Neuronal stem cell (in vitro differentiated cells): ENCODE measurements at regions not wholly inside any gene's neighbourhood (a gene's known extent, or its start where the extent isn't known, plus 50 kb on each side); places are given as distances from the start of the nearest gene placed in this dataset.

Experiments
- DNase-seq: peaks from one replicate; pipeline ENCODE4 v3.0.0-alpha.2; 2013; ENCODE audit warnings: low spot score
- H2AFZ ChIP-seq: one replicate; pipeline ENCODE4 v1.6.1; 2013; ENCODE audit warnings: mild to moderate bottlenecking, low read length, inconsistent platforms
- H2AK5ac ChIP-seq: 2 replicates; pipeline ENCODE4 v1.6.1; 2013; ENCODE audit warnings: low read depth, mild to moderate bottlenecking, inconsistent platforms, low read length, moderate library complexity, mixed read lengths
- H2BK120ac ChIP-seq: 2 replicates; pipeline ENCODE4 v1.6.1; 2013; ENCODE audit warnings: low read depth, mild to moderate bottlenecking, inconsistent platforms, low read length, moderate library complexity, mixed read lengths
- H2BK12ac ChIP-seq: one replicate; pipeline ENCODE4 v1.6.1; 2013; ENCODE audit warnings: low read length, inconsistent platforms
- H2BK15ac ChIP-seq: 2 replicates; pipeline ENCODE4 v1.6.1; 2013; ENCODE audit warnings: mild to moderate bottlenecking, low read length, inconsistent platforms, mixed read lengths
- H2BK5ac ChIP-seq: one replicate; pipeline ENCODE4 v1.6.1; 2013; ENCODE audit warnings: inconsistent platforms, mild to moderate bottlenecking, low read length, moderate library complexity
- H3K14ac ChIP-seq: one replicate; pipeline ENCODE4 v1.6.1; 2013; ENCODE audit warnings: low read length, inconsistent platforms
- H3K18ac ChIP-seq: 2 replicates; pipeline ENCODE4 v1.6.1; 2013; ENCODE audit warnings: low read length, inconsistent platforms
- H3K23ac ChIP-seq: 2 replicates; pipeline ENCODE4 v1.6.1; 2013; ENCODE audit warnings: low read depth, mild to moderate bottlenecking, mixed read lengths, low read length, inconsistent platforms; ENCODE audit not compliant: poor library complexity
- H3K27ac ChIP-seq: replicated peaks from 3 replicates; pipeline ENCODE4 v1.5.1; 2013; ENCODE audit warnings: low read length, inconsistent platforms
- H3K27me3 ChIP-seq, 3 experiments: 2 replicates each; pipeline ENCODE4 v1.6.1; 2013; ENCODE audit warnings: low read length in 3 of 3, mild to moderate bottlenecking in 2 of 3, inconsistent platforms in 1 of 3, low read depth in 1 of 3, mixed read lengths in 1 of 3, moderate library complexity in 1 of 3; ENCODE audit not compliant: control insufficient read depth in 3 of 3, insufficient read depth in 3 of 3
- H3K36me3 ChIP-seq, 2 donors: replicated peaks in 1 of 2; 2 replicates each; pipeline ENCODE4 v1.6.1; 2013; ENCODE audit warnings: low read length in 2 of 2; ENCODE audit not compliant: control insufficient read depth in 2 of 2, insufficient read depth in 2 of 2
- H3K4ac ChIP-seq: 2 replicates; pipeline ENCODE4 v1.6.1; 2013; ENCODE audit warnings: inconsistent platforms, mild to moderate bottlenecking, low read length, moderate library complexity
- H3K4me1 ChIP-seq, 2 donors: 1 replicate in 1 of 2; 2 replicates in 1 of 2; pipeline ENCODE4 v1.6.1; 2013; ENCODE audit warnings: low read length in 2 of 2, low read depth in 1 of 2; ENCODE audit not compliant: control insufficient read depth in 2 of 2, insufficient read depth in 1 of 2
- H3K4me2 ChIP-seq: one replicate; pipeline ENCODE4 v1.6.1; 2013; ENCODE audit warnings: mild to moderate bottlenecking, low read length, inconsistent platforms; ENCODE audit not compliant: insufficient read depth, poor library complexity, severe bottlenecking
- H3K4me3 ChIP-seq, 2 donors: 2 replicates each; pipeline ENCODE4 v1.5.1; 2013; ENCODE audit warnings: low read length in 2 of 2, mild to moderate bottlenecking in 2 of 2, inconsistent platforms in 1 of 2, moderate library complexity in 1 of 2
- H3K79me1 ChIP-seq: one replicate; pipeline ENCODE4 v1.6.1; 2013; ENCODE audit warnings: low read depth, mild to moderate bottlenecking, inconsistent platforms, low read length, moderate library complexity
- H3K9ac ChIP-seq: one replicate; pipeline ENCODE4 v1.6.1; 2013; ENCODE audit warnings: mild to moderate bottlenecking, low read depth, low read length, inconsistent platforms; ENCODE audit not compliant: poor library complexity
- H3K9me3 ChIP-seq, 2 donors: replicated peaks in 1 of 2; 2 replicates each; pipeline versions ENCODE3 to v1.6.1; 2013; ENCODE audit warnings: low read length in 2 of 2, mild to moderate bottlenecking in 2 of 2, inconsistent platforms in 1 of 2, low read depth in 1 of 2, mixed read lengths in 1 of 2, moderate library complexity in 1 of 2; ENCODE audit not compliant: control insufficient read depth in 2 of 2, insufficient read depth in 1 of 2
- H4K8ac ChIP-seq: one replicate; pipeline ENCODE4 v1.6.1; 2013; ENCODE audit warnings: low read depth, mild to moderate bottlenecking, inconsistent platforms, low read length, moderate library complexity
- H4K91ac ChIP-seq: one replicate; pipeline ENCODE4 v1.6.1; 2013; ENCODE audit warnings: low read length, low read depth, mild to moderate bottlenecking, inconsistent platforms; ENCODE audit not compliant: poor library complexity
- WGBS, 2 donors: extraction: QIAGEN DNeasy Blood & Tissue Kit; methylation state at CpG; one replicate each; pipeline ENCODE4 v1.1.7; 2013; ENCODE audit warnings: missing lambda C conversion rate in 2 of 2, mixed read lengths in 1 of 2; ENCODE audit not compliant: insufficient read length in 2 of 2, insufficient replicate concordance in 1 of 2; ENCODE audit errors: extremely low coverage in 2 of 2; 5-methylcytosine and 5-hydroxymethylcytosine counted together

DNA sequence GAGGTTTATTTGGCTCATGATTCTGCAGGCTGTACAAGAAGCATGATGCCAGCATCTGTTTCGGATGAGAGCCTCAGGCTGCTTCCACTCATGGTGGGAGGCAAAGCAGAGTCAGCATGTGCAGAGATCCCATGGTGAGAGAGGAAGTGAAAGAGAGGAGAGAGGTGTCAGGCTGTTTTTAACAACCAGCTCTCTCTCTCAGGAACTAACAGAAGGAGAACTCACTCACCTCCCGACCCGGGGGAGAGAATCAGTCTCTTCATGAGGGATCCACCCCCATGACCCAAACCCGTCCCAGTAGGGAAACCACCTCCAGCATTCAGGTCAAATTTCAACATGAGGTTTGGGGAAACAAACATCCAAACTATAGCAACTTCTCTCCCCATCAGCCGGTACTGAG is 187.7 kb downstream of the ENC1 start:
- H2BK5ac ChIP-seq = no peak overlapping the region
- H4K91ac ChIP-seq = no peak overlapping the region
- H3K4me2 ChIP-seq = no peak overlapping the region
- no peak overlapping the region for H2BK15ac ChIP-seq
- no peak overlapping the region for H3K27ac ChIP-seq
- H3K36me3 ChIP-seq = no peaks in the 10 kb centered on the region
- peak overlapping the region; percentile 13 for H2AFZ ChIP-seq
- no peak overlapping the region for H2BK120ac ChIP-seq
- H3K9ac ChIP-seq = no peak overlapping the region
- no peak overlapping the region for H3K23ac ChIP-seq
- H3K4me1 ChIP-seq = no peaks in the 10 kb centered on the region
- H2BK12ac ChIP-seq = no peak overlapping the region
- H3K9me3 ChIP-seq = peaks cover 0 to 3% of the 10 kb centered on the region in 2 donors
- H3K18ac ChIP-seq = no peak overlapping the region
- no peak overlapping the region for H2AK5ac ChIP-seq
- no peak overlapping the region for H4K8ac ChIP-seq
- H3K27me3 ChIP-seq = no peaks in the 10 kb centered on the region
- H3K14ac ChIP-seq = no peak overlapping the region
- no peaks in the 10 kb centered on the region for H3K79me1 ChIP-seq
- H3K4me3 ChIP-seq = no peak overlapping the region
- H3K4ac ChIP-seq = no peak overlapping the region
- WGBS, 2 donors = no CpG with 5 or more reads among the region's 5 CpGs
- DNase-seq = no peak

DNA sequence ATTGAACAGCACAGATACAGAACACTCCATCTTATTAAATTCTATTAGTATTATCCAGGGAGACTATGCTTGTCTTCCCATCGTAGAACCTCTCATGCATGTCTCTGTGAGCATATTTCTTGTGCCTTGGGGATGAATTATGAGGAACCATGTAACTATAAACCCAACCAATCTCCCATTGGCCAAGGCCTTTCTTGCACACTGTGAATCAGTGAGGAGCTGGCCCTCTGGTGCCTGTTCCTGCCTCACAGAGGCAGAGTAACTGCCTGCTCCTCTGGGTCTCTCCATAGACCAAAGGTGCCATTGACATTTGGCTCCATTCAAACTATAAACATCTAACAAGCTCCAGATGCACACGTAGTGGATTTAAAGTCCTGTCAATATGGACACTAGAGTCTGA is 190.4 kb downstream of the ENC1 start:
- Histone ChIP-seq H3K4me1 (no peaks in the 10 kb centered on the region), H3K18ac (no peak overlapping the region), H2BK120ac (no peak overlapping the region), H4K8ac (no peak overlapping the region), H2BK5ac (no peak overlapping the region), H2AK5ac (no peak overlapping the region), H4K91ac (no peak overlapping the region), H3K23ac (no peak overlapping the region), H3K14ac (no peak overlapping the region), H3K9me3 (peaks cover 0 to 3% of the 10 kb centered on the region in 2 donors), H3K9ac (no peak overlapping the region), H3K27ac (no peak overlapping the region), H3K36me3 (no peaks in the 10 kb centered on the region), H2AFZ (no peak overlapping the region), H3K27me3 (no peaks in the 10 kb centered on the region), H3K4ac (no peak overlapping the region), H2BK15ac (no peak overlapping the region), H2BK12ac (no peak overlapping the region), H3K79me1 (no peaks in the 10 kb centered on the region), H3K4me3 (no peak overlapping the region), H3K4me2 (no peak overlapping the region)
- no CpG with 5 or more reads among the region's 2 CpGs for WGBS, 2 donors
- DNase-seq = no peak

DNA sequence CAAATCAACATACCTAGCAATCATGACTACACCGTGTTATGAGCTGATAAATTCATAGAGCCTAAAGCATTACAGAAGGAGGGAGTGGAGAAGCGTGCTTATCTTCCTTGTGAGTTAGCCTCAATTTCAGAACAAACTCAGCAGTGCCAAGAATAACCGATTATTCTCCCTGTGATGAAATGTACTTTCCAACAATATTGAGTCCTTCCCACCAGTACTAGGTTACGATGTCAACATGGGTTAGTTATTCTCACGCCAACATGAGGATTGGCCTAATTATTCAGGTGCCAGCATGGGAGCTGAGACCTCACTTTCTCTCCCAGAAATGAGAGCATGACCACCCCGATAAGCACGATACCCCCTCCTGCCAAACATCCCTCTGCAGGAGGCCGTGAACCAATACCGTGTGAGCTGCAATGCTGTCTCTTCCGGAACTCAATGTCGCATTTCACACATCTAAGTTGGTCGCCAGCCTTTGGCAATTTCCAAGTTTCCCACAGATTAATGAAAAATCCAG is 193.7 kb downstream of the ENC1 start:
- Histone ChIP-seq H2AK5ac (no peak overlapping the region), H4K91ac (no peak overlapping the region), H3K9me3 (no peaks in the 10 kb centered on the region), H3K4me2 (no peak overlapping the region), H3K4me3 (no peak overlapping the region), H2BK120ac (no peak overlapping the region), H3K18ac (no peak overlapping the region), H3K9ac (no peak overlapping the region), H3K4ac (no peak overlapping the region), H2BK15ac (no peak overlapping the region), H3K27ac (no peak overlapping the region), H3K14ac (no peak overlapping the region), H3K79me1 (no peaks in the 10 kb centered on the region), H4K8ac (no peak overlapping the region), H3K36me3 (no peaks in the 10 kb centered on the region), H2AFZ (no peak overlapping the region), H2BK12ac (no peak overlapping the region), H3K23ac (no peak overlapping the region), H3K27me3 (no peaks in the 10 kb centered on the region), H2BK5ac (no peak overlapping the region), H3K4me1 (peaks cover 0 to 2% of the 10 kb centered on the region in 2 donors)
- DNase-seq = no peak
- WGBS, 2 donors = no CpG with 5 or more reads among the region's 12 CpGs

DNA sequence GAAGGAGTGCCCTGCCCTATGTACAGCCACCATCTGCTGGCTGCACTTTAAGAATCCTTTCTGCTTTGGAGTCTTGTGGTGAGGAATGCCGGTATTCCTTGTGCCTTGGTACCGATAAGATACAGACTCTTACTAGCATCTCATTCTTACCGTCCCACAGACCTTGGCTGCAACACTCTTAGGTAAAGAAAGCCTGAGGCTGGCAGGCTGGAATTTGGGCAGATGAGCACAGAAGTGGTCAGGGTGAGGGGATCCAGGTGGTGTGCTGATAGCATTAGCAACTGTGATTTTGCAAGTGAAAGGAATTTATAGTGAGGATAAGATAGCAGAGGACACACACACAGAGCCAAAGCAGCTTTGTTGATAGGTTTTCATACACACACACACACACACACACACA is 198.1 kb downstream of the ENC1 start:
- no peak for DNase-seq
- H3K9ac ChIP-seq = no peak overlapping the region
- H3K14ac ChIP-seq = no peak overlapping the region
- no peak overlapping the region for H2AK5ac ChIP-seq
- no peaks in the 10 kb centered on the region for H3K79me1 ChIP-seq
- H3K36me3 ChIP-seq = no peaks in the 10 kb centered on the region
- H4K91ac ChIP-seq = no peak overlapping the region
- no peak overlapping the region for H2BK5ac ChIP-seq
- no peak overlapping the region for H3K4me2 ChIP-seq
- H3K27me3 ChIP-seq = no peaks in the 10 kb centered on the region
- H3K27ac ChIP-seq = no peak overlapping the region
- no peak overlapping the region for H2AFZ ChIP-seq
- H2BK120ac ChIP-seq = no peak overlapping the region
- H3K18ac ChIP-seq = peak overlapping the region; percentile 78
- no peak overlapping the region for H2BK15ac ChIP-seq
- H3K4me1 ChIP-seq = peaks cover 0 to 2% of the 10 kb centered on the region in 2 donors
- H3K4me3 ChIP-seq = no peak overlapping the region
- no peaks in the 10 kb centered on the region for H3K9me3 ChIP-seq
- H2BK12ac ChIP-seq = no peak overlapping the region
- H3K4ac ChIP-seq = no peak overlapping the region
- no peak overlapping the region for H3K23ac ChIP-seq
- WGBS, 2 donors = no CpG with 5 or more reads among the region's 3 CpGs
- H4K8ac ChIP-seq = no peak overlapping the region
